Retinal pigment epithelial cell (primary cell): ENCODE measurements at regions not wholly inside any gene's neighbourhood (a gene's known extent, or its start where the extent isn't known, plus 50 kb on each side); places are given as distances from the start of the nearest gene placed in this dataset.
A peak's percentile ranks its signal among the peaks of the same experiment; 100 is the strongest.

Experiments
- DNase-seq: peaks from one replicate; pipeline ENCODE4 v3.0.0-alpha.2; 2010; ENCODE audit warnings: low read depth
- H3K4me3 ChIP-seq: 2 replicates; pipeline ENCODE4 v1.5.1; 2011; ENCODE audit warnings: mild to moderate bottlenecking, low read length, control low read depth, moderate library complexity
- TF ChIP-seq, protein P1 (sequence below): conservative IDR thresholded peaks from 2 replicates; pipeline ENCODE4 v1.5.1; 2011; ENCODE audit warnings: low read depth, low read length, control low read depth, inconsistent platforms

DNA sequence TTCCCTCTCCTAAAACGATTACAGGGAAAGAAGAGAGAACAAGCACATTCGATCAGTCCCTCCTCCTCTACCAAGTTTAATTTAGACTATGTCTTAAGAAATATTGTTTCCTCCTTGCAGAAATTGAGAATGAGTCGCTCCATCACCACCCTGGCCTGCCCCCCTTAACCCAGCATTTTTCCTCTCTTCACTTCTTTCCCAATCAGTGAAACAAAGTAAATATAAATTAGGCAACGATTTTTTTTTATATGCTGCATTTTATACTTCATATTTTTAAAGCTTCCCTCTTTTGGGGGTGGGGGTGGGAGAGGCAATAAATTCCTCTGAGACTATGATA is 300.0 kb downstream of the SPRY2 start:
- no peak overlapping the region for H3K4me3 ChIP-seq
- TF ChIP-seq, protein P1, sequence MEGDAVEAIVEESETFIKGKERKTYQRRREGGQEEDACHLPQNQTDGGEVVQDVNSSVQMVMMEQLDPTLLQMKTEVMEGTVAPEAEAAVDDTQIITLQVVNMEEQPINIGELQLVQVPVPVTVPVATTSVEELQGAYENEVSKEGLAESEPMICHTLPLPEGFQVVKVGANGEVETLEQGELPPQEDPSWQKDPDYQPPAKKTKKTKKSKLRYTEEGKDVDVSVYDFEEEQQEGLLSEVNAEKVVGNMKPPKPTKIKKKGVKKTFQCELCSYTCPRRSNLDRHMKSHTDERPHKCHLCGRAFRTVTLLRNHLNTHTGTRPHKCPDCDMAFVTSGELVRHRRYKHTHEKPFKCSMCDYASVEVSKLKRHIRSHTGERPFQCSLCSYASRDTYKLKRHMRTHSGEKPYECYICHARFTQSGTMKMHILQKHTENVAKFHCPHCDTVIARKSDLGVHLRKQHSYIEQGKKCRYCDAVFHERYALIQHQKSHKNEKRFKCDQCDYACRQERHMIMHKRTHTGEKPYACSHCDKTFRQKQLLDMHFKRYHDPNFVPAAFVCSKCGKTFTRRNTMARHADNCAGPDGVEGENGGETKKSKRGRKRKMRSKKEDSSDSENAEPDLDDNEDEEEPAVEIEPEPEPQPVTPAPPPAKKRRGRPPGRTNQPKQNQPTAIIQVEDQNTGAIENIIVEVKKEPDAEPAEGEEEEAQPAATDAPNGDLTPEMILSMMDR: no peak
- no peak for DNase-seq

DNA sequence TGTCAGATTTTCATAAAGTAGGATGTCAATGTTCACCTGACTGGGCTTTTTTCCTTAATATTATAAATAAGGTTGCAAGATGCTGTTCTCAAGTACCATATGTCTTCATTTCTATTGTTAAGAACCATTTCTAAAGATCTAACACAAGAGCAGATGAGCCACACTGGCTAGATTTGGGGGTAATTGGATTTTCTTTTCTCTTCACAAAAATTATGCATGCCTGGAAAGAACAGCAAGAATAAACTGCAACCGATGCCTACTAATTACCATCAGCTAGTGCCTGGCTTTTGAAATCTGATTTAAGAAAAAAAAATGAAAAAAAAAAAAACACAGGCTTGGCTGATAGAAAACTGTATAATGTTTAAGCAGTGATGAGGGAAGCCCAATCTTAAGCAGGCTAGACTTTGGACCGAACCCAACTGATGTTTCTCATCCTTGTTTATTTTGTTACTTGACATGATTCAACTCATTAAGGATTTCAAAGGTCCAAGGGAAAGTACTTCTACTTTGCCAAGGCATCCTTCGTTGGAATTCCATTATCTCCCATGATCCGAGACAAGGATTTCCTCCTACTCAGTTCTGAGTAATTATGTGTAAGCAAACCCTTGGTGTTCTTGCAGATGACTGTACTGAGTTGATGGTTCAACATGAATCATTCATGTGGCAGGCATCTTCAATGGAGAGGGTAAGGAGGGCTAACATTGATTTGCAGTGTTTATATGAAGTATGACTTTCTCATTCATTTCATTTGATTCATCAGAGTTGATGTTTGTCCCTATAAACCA is 300.5 kb downstream of the SPRY2 start:
- H3K4me3 ChIP-seq: no peak overlapping the region
- DNase-seq: peak; percentile 72
- TF ChIP-seq, protein P1: no peak

DNA sequence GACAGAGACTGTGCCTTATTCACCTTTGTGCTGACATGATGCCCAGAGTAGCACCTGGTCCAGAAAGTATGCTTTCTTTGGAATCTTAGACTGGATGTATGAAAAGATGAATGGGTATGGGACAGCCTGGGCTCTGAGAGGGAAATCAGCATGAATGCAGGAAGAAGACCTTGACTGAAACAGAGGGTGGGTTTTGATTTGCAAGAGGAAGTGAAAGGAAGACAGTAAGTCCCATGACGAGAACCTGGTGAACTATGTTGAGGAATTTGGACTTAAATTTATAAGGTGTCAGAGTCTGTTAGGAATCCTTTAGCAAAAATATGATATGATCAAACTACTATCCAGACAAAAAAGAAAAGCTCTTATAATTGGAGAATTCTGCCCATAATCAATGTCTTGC is 301.9 kb downstream of the SPRY2 start:
- DNase-seq: no peak
- TF ChIP-seq, protein P1: no peak
- H3K4me3 ChIP-seq: no peak overlapping the region

DNA sequence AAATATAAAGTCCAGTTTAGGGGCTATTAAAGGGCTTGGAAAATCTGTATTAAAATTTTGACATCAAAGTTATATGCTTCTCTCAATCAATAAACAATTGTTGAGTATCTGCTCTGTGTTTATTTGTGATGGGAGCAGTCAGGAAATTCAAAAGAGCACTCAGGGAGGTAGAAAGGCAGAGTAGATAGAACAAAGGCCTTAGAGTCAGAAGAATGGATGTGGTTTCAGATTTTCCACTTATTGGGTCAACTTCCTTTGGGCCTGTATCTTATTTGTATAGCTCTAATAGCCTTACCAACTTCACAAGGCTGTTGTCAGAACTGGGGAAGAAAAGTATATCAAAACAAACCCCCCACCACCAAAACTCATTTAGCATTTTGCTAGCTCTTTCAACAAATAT is 302.6 kb downstream of the SPRY2 start:
- no peak for DNase-seq
- H3K4me3 ChIP-seq: no peak overlapping the region
- TF ChIP-seq, protein P1: no peak

DNA sequence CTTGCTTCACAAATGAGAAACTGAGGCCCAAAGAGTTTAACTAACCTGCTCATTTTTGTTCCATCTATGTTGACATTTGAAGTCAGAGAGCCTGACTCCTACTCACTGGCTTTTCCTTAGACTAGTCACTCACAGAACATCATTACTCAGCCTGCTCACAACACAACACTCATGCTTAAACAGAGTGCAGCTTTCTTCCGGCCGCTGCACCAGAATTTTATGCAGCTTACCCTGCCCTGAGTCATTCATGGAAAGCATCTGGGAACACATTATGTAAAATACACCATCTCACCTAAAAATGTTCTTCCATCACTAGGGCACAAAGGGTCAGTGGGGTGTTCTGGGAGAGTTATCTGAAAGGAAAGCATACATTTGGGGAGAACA is 303.4 kb downstream of the SPRY2 start:
- TF ChIP-seq, protein P1: no peak
- H3K4me3 ChIP-seq: no peak overlapping the region
- DNase-seq: peak; percentile 75

DNA sequence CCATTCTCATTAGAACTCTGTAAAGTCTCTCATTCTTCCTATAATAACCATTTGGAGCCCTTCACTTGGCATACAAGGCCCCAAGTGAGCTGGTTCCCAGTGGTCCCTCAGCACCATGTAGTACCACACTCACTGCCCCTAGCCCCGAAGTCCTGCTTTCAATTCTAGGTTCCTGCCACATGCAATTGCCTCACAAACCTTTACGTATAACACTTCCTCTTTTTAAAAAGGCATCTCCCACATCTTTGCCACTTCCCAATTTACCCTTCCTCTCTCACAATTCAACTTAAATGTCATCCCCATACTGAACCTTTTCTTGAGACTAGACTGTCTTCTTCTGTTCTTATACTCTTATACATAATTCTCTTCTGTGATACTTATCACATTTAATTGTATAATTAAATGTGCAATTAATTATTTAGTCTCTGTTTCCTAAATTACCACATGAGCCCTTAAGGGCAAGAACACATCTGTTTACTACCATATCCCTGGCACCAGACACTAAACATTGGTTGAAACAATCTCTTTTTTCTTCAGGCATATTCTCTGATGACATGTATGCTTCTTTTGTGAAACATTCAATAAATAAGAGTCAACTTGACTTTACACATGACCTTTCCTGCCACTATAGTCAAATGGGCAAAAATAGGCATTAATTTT is 304.0 kb downstream of the SPRY2 start:
- no peak for DNase-seq
- TF ChIP-seq, protein P1: no peak
- no peak overlapping the region for H3K4me3 ChIP-seq

DNA sequence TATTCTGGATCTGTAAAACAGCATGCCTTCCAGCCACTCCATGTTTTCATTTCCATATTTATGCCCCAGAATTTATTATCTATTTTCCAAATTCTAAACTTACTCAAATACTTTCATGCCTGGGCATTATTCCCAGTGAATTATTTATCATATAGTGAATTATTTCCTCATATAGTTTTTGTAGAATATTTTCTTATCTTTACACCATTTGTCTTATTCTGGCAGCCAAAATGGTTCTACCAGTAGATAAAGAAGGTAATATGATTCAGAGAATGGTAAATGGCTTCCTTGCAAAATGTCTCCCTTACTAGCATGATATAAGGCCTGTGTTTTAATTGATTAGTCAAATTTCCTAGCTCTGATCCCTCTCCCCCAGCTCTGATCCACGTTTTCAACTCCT is 305.8 kb downstream of the SPRY2 start:
- H3K4me3 ChIP-seq: no peak overlapping the region
- no peak for DNase-seq
- TF ChIP-seq, protein P1: no peak
